ENCODE measurements at regions not wholly inside any gene's neighbourhood (a gene's known extent, or its start where the extent isn't known, plus 50 kb on each side); places are given as distances from the start of the nearest gene placed in this dataset.

- H3K36me3 ChIP-seq (ENCODE audit: low read depth), result no peaks in the 10 kb centered on the region
- no peak overlapping the region for H3K4me3 ChIP-seq (ENCODE audit: severe bottlenecking)
- H3K27ac ChIP-seq (ENCODE audit: poor library complexity, severe bottlenecking), result no peak overlapping the region
- H3K4me1 ChIP-seq (ENCODE audit: insufficient read depth, poor library complexity, severe bottlenecking), result no peaks in the 10 kb centered on the region
- DNase-seq (ENCODE audit: low spot score) (no peak), ATAC-seq (ENCODE audit: low read depth) (no peak)
- no peaks in the 10 kb centered on the region for H3K27me3 ChIP-seq (ENCODE audit: insufficient read depth, poor library complexity, severe bottlenecking)
- no peak for TF ChIP-seq CTCF (IDR thresholded peaks at IDR 0.05; ENCODE audit: poor library complexity, severe bottlenecking)
- no peaks in the 10 kb centered on the region for H3K9me3 ChIP-seq (ENCODE audit: severe bottlenecking)
Measured at GRCh38 chr11:101180481-101180880, 50.9 kb upstream of the PGR start.

Measured in RWPE2 (cell line).